ENCODE measurements at regions not wholly inside any gene's neighbourhood (a gene's known extent, or its start where the extent isn't known, plus 50 kb on each side); places are given as distances from the start of the nearest gene placed in this dataset.

DNA sequence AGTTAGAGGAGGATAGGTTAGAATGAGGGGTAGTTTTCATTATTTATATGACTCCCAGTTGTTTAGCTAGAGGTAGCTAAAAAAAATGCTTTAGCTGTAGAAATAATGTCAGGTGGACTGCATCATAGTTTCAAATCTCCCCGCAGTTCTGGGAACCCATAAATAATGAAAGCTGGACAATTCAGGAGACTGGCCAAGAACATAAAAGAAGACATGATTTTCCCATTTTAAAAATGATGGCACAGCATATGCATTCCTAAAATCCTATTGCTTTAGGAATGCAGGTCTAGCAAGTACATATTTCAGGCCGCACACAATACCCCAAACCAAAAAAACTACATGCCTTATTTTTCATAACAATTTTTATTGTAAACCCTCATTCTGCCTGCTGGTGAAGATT is 143.3 kb downstream of the CTH start:
- ATAC-seq = no peak
- 35% methylated on average over 2 of the region's 2 CpGs for WGBS (ENCODE audit: insufficient coverage, insufficient replicate concordance, low lambda C conversion rate, missing lambda C conversion rate)
- SMC1A ChIA-PET (ENCODE audit: uncharacterized antibody, unreplicated experiment) = interaction anchor here (1.0 kb wide), 1 partner anchor 417 kb away, joined by 3 read pairs; no protein-coding TSS in a partner anchor

GRCh38 chr1:70556541-70556940 is 145.5 kb downstream of the CTH start:
- Histone ChIP-seq H3K27ac (ENCODE audit: control insufficient read depth, insufficient read depth) (no peak overlapping the region), H3K9me3 (replicated peaks; ENCODE audit: control insufficient read depth, insufficient read depth, low read length) (no peaks in the 10 kb centered on the region), H3K4me2 (ENCODE audit: control insufficient read depth, insufficient read depth) (no peak overlapping the region), H3K36me3 (ENCODE audit: control insufficient read depth in 2 of 2, insufficient read depth in 2 of 2, low read length in 1 of 2) (no peaks in the 10 kb centered on the region), H3K79me2 (ENCODE audit: control insufficient read depth, insufficient read depth, low read length) (no peaks in the 10 kb centered on the region), H3K4me1 (ENCODE audit: control insufficient read depth, insufficient read depth, low read length) (no peaks in the 10 kb centered on the region), H3K27me3 (replicated peaks in 1 of 2; ENCODE audit: control insufficient read depth in 2 of 2, insufficient read depth in 2 of 2, low read length in 1 of 2) (no peaks in the 10 kb centered on the region), H3K9ac (ENCODE audit: control insufficient read depth, insufficient read depth, low read length) (no peak overlapping the region), H4K20me1 (ENCODE audit: control insufficient read depth, insufficient read depth) (no peaks in the 10 kb centered on the region), H2AFZ (ENCODE audit: control insufficient read depth, low read depth, low read length) (no peak overlapping the region), H3K4me3 (no peak overlapping the region)
- WGBS (ENCODE audit: insufficient coverage, insufficient replicate concordance, low lambda C conversion rate, missing lambda C conversion rate) = 50% methylated on average over 2 of the region's 2 CpGs
- no peak for ATAC-seq
- ChIA-PET POLR2A (no interaction called here), SMC1A (ENCODE audit: uncharacterized antibody, unreplicated experiment) (no interaction called here), CTCF (no interaction called here), RAD21 (ENCODE audit: unreplicated experiment) (no interaction called here)
- FAIRE-seq = no peak
- TF ChIP-seq, protein P1, sequence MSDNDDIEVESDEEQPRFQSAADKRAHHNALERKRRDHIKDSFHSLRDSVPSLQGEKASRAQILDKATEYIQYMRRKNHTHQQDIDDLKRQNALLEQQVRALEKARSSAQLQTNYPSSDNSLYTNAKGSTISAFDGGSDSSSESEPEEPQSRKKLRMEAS (IDR thresholded peaks at IDR 0.05; ENCODE audit: low read depth, low read length) = no peak
- TF ChIP-seq ZNF384 (IDR thresholded peaks at IDR 0.05; ENCODE audit: borderline replicate concordance, low read depth, low read length) (no peak), ATF7 (IDR thresholded peaks at IDR 0.05; ENCODE audit: low read depth) (no peak), NBN (IDR thresholded peaks at IDR 0.05) (no peak), BRCA1 (IDR thresholded peaks at IDR 0.05; ENCODE audit: low read depth, low read length) (no peak)
- intact Hi-C loops (cut with micrococcal nuclease; ENCODE audit: unreplicated experiment) = no loop called here
- no TSS peak for BruUV-seq (replicated peaks)
- in situ Hi-C loops (cut with MboI) = no loop called here
- no peak for DNase-seq (ENCODE audit: low read depth, low spot score)

More for the DNA sequence above, 143.3 kb downstream of the CTH start:
- Histone ChIP-seq H2AFZ (ENCODE audit: control insufficient read depth, low read depth, low read length) (no peak overlapping the region), H3K4me3 (no peak overlapping the region), H3K4me2 (ENCODE audit: control insufficient read depth, insufficient read depth) (no peak overlapping the region), H4K20me1 (ENCODE audit: control insufficient read depth, insufficient read depth) (no peaks in the 10 kb centered on the region), H3K9ac (ENCODE audit: control insufficient read depth, insufficient read depth, low read length) (no peak overlapping the region), H3K4me1 (ENCODE audit: control insufficient read depth, insufficient read depth, low read length) (no peaks in the 10 kb centered on the region), H3K9me3 (replicated peaks; ENCODE audit: control insufficient read depth, insufficient read depth, low read length) (no peaks in the 10 kb centered on the region), H3K27me3 (replicated peaks in 1 of 2; ENCODE audit: control insufficient read depth in 2 of 2, insufficient read depth in 2 of 2, low read length in 1 of 2) (no peaks in the 10 kb centered on the region), H3K79me2 (ENCODE audit: control insufficient read depth, insufficient read depth, low read length) (no peaks in the 10 kb centered on the region), H3K27ac (ENCODE audit: control insufficient read depth, insufficient read depth) (no peak overlapping the region), H3K36me3 (ENCODE audit: control insufficient read depth in 2 of 2, insufficient read depth in 2 of 2, low read length in 1 of 2) (no peaks in the 10 kb centered on the region)
- DNase-seq (ENCODE audit: low read depth, low spot score) (no peak), FAIRE-seq (no peak)
- in situ Hi-C loops (cut with MboI) (no loop called here), intact Hi-C loops (cut with micrococcal nuclease; ENCODE audit: unreplicated experiment) (no loop called here)
- CTCF ChIA-PET = no interaction called here
- TF ChIP-seq HDAC6 (IDR thresholded peaks at IDR 0.05; ENCODE audit: unreplicated experiment) (no peak), ZNF24 (IDR thresholded peaks at IDR 0.05) (no peak), FOS (IDR thresholded peaks at IDR 0.05; ENCODE audit: borderline replicate concordance, extremely low read depth, insufficient read length) (no peak), RFX5 (IDR thresholded peaks at IDR 0.05; ENCODE audit: low read depth, low read length) (no peak), RCOR1 (conservative IDR thresholded peaks at IDR 0.05; ENCODE audit: low read depth, low read length) (no peak), ZNF622 (IDR thresholded peaks at IDR 0.05) (no peak), NBN (IDR thresholded peaks at IDR 0.05) (no peak)
- TF ChIP-seq, protein P1 (IDR thresholded peaks at IDR 0.05; ENCODE audit: low read depth, low read length) = no peak
- TF ChIP-seq, protein P2, sequence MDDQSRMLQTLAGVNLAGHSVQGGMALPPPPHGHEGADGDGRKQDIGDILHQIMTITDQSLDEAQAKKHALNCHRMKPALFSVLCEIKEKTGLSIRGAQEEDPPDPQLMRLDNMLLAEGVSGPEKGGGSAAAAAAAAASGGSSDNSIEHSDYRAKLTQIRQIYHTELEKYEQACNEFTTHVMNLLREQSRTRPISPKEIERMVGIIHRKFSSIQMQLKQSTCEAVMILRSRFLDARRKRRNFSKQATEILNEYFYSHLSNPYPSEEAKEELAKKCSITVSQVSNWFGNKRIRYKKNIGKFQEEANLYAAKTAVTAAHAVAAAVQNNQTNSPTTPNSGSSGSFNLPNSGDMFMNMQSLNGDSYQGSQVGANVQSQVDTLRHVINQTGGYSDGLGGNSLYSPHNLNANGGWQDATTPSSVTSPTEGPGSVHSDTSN (IDR thresholded peaks at IDR 0.05; ENCODE audit: insufficient replicate concordance, low read depth, low read length) = no peak
- RAD21 ChIA-PET (ENCODE audit: unreplicated experiment) = no interaction called here
- POLR2A ChIA-PET = no interaction called here
- BruUV-seq (replicated peaks) = no TSS peak

Measured in GM12878 (cell line).